Ureter (tissue), 1 donor: ENCODE measurements at regions not wholly inside any gene's neighbourhood (a gene's known extent, or its start where the extent isn't known, plus 50 kb on each side); places are given as distances from the start of the nearest gene placed in this dataset.
"Not testable (repeated sequence)": the region's sequence is repeated elsewhere in the genome, so short reads cannot be mapped to it uniquely, and the experiment has no call there.

Experiments used
- DNase-seq: peaks from one replicate; pipeline ENCODE4 v3.0.0-alpha.2; 2020; ENCODE audit warnings: low spot score
- donor health status: DM: yes; HTN: yes; CAD: no.

DNA sequence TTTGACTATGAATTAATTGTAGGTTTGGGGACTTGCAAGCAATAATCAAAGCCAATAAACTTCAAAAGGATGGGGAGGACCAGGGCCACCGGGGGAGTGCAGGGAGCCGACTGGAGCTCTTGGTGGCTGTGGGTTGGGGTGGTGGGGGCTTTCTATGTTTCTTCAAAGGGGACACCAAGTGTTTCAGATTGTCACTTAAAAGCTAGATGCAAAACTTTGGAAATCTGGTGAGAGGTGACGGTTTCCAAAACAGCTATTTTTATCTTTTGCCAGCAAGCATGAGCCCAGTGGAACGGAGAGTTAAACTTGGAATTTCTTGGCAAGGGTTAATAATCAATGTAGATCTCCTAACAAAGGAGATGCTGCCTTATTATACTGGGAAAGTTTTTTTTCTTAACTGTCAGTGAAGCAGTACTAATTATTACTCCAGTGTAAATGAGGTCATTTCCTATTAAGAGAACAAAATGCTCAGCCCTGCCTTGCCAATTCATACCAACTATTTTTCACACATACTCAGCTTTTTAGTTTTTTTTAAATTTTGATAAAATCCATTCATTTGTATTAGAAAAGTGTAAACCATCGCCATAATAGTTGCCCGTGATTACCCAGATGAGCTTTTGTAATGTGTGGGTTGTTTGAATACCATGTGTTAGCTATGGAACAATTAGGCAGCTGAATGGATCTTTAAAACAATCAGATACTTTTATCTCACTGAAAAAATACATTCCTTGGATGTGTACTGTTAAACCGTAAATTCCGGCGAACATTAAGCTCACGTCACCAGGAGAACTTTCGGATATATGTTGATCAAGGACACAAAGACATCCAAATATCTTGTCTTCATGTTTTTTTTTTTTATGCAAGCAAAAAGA is 95.9 kb upstream of the ZNF536 start:
- DNase-seq = no peak

GRCh38 chr19:30276883-30277280 is 95.3 kb upstream of the ZNF536 start:
- DNase-seq = no peak

DNA sequence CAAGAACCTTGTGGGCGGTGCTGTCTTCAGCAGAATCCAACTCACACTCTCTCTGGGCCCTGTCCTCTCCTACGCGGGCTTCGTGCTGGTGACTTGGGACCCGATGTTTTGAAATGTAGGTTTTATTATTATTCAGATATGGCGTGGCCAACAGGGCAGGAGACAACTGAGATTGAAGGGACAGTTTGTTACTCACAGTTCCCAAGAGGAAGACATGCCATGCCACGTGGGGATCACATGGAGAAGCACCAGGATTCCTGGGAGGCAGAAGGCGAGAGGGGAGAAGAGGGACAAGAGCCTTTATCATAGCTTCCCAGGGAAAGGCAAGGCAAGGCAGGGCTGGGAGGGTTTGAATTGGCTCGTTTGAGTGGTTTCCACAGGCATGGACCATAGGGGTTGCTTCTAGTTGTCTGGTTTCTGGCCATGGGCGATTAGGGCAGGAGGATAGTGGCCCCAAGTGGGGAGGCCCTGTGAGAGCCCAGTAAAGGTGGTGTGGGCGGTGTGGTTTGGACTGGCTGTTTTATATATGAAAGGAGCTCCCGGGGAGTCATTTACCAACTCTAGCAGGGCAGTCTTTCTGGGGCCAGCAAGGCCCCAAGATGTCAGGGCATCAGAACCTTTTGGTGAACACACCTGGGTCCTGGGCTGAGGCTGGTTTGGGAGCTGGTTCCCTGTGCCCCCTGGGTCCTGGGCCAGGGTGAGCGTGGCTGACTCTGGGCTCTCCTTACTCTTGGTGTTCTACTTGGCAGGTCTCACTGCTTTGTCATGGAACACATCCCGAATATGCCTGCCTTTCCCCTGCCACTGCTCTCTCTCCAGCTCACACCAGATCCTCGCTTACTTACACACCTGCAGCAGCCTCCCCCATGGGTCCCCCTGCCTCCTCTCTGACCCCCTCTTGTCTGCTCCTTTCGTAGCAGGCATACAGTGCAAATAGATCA is 94.0 kb upstream of the ZNF536 start:
- DNase-seq = no peak

DNA sequence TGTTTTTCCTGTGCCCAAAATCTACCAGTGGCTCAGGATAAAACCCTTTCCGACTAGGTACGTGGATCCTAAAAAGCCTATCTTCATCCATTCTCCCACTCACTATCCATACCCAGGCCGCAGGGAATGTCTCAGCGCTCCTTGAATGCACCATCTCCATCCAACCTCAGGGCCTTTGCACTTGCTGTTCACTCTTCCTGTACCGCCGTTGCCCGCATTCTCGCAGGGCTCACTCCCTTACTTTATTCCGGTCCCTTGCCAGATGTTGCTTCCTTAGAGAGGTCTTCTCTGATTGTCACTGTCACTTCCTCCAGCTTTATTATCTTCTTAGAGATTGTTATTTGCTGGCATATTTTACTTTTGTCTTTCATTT is 93.3 kb upstream of the ZNF536 start:
- no peak for DNase-seq

- no peak for DNase-seq
These were observed 92.2 kb upstream of the ZNF536 start for GRCh38 chr19:30280018-30280417.

- no peak for DNase-seq
These were observed 90.3 kb upstream of the ZNF536 start for GRCh38 chr19:30281906-30282305.

DNA sequence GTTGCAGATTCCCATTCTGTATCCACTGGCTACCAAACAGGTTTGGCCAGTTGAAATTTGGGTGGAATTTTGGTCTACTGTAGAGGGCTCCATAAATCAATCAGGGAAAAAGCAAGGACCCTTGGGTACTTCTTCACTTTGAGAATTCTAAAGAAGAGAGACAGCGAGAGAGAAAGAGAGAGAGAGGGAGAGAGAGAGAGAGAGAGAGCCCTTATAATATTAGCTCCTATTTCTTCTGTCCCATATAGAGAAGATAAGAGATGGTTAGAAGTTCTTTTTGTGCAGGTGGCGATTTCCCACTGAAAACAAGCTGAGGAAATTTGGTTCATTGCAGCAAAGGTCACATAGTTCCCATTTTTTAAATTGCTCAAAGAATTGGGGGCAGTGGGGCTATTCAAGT is 88.6 kb upstream of the ZNF536 start:
- no peak for DNase-seq

DNA sequence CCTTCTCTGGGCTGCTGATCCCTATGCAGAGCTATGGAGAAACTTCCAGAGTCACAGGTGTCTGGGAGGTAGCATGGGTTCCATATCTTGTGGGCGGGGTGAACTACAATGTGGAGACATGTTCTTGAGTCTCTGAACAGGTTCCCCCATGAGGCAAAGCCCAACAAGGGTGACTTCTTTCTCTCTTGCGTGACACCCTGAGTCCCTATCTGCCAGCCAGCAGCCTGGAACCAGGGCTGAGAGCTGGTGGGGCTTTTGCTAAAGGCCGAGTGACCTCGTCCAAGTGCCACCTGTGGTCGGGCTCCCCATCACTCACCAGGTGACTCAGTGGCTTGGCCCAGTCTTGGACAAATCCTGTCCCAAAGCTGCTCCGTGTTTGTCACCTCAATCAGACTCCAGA is 88.0 kb upstream of the ZNF536 start:
- no peak for DNase-seq

GRCh38 chr19:30284885-30285284 is 87.3 kb upstream of the ZNF536 start:
- DNase-seq = no peak

GRCh38 chr19:30286378-30286777 is 85.8 kb upstream of the ZNF536 start:
- no peak for DNase-seq

GRCh38 chr19:30287259-30287658 is 84.9 kb upstream of the ZNF536 start:
- no peak for DNase-seq

DNA sequence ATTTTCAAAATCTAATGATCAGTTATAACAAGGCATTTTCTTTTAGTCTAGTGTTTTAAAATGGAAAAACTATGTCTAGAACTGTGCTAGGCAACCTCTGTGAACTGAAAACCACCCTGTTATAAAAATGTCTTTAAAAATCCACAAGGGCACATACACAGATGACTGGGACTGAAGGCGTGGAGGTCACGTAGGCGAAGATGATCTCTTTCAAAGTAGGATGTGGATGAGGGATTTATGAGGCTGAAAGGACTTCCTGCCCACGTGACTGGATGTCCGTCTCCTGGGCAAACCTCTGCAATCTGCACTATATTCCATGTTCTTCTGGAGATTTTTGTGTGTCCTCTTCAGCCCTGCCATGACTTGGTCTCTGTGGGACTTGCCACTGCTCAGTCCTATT is 84.2 kb upstream of the ZNF536 start:
- no peak for DNase-seq

- no peak for DNase-seq
These were observed 83.3 kb upstream of the ZNF536 start for GRCh38 chr19:30288911-30289310.

GRCh38 chr19:30289336-30289735 is 82.8 kb upstream of the ZNF536 start:
- DNase-seq = no peak

DNA sequence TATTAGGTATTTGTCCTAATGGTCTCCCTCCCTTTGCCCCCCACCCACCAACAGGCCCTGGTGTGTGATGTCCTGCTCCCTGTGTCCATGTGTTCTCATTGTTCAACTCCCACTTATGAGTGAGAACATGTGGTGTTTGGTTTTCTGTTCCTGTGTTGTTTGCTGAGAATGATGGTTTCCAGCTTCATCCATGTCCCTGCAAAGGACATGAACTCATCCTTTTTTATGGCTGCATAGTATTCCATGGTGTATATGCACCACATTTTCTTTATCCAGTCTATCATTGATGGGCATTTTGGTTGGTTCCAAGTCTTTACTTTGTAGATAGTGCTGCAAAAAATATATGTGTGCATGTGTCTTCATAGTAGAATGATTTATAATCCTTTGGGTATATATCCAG is 81.4 kb upstream of the ZNF536 start:
- DNase-seq = not testable (repeated sequence)

DNA sequence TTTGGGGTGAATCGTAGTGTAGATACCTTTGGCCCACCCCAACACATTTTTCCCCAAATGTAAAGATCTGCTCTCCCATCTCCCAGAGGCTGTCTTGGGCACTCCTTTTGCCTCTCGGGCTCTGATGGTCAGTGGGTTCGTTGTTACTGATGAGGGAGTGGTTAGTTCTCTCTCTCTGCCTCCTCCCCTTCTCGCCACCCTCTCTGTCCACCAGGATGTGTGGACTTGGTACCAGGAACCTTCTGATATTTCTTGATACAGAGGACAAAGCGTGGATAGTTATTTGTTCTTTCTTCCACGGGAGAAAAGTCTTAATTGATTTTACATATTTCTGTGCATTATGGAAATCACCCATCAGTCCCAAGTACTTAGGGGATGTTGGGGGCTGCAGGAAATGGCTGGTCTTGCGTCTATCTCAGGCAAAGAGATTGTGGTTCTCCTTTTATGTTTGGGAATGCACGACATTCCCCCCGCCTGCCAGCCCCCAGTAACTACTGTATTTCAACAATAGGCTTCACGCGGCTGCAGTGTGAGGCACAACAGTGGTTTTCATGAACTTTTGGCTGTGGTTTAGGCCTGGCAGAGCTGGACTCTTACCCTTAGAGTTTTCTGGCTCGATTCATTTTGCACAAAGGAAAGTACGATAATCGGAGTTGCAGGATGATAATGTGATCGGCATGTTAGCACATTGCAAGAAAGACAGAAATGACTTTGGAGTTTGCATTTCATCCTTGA is 79.0 kb upstream of the ZNF536 start:
- DNase-seq = no peak

GRCh38 chr19:30297969-30298368 is 74.2 kb upstream of the ZNF536 start:
- DNase-seq = no peak

DNA sequence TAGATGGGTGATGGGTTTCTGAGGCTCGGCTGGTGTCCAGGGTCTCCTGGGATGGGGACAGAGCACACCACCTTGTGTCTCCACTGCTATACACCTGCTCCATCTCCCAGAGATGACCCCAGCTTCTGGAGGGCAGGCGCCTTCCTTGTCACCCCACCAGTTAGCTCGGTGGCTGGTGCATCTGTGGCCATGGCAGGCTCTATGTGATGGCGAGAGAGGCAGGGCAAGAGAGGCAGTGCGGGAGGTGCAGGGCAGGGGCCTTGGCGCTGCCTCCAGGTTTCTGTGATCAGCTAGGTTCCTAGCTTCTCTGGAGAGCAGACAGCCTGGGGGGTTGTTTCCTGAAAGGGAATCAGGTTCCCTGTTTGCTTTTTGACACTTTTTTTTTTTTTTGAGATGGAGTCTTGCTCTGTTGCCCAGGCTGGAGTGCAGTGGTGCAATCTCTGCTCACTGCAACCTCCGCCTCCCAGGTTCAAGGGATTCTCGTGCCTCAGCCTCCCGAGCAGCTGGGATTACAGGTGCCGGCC is 69.0 kb upstream of the ZNF536 start:
- no peak for DNase-seq

- no peak for DNase-seq
These were observed 67.6 kb upstream of the ZNF536 start for GRCh38 chr19:30304540-30304939.

- no peak for DNase-seq
These were observed 66.7 kb upstream of the ZNF536 start for GRCh38 chr19:30305346-30306060.
